NOMO-1 treated with DMSO at 0.1 percent for 48 hours (cell line): ENCODE measurements at regions not wholly inside any gene's neighbourhood (a gene's known extent, or its start where the extent isn't known, plus 50 kb on each side); places are given as distances from the start of the nearest gene placed in this dataset.

ENCODE experiments used
- DNase-seq: peaks from one replicate; lab custom pipeline; 2025; ENCODE audit not compliant: unreplicated experiment; lab: John Stamatoyannopoulos, UW

GRCh38 chr12:124433147-124433874 lies 134.1 kb downstream of the NCOR2 start:
- no peak for DNase-seq

GRCh38 chr12:124432376-124432775 lies 135.0 kb downstream of the NCOR2 start:
- no peak for DNase-seq

GRCh38 chr12:124431971-124432370 lies 135.4 kb downstream of the NCOR2 start:
- DNase-seq = no peak

GRCh38 chr12:124430491-124430890 lies 135.6 kb downstream of the RFLNA start:
- no peak for DNase-seq

- no peak for DNase-seq
These were observed 134.6 kb downstream of the RFLNA start for GRCh38 chr12:124429535-124429934.

GRCh38 chr12:124428792-124429281 lies 133.9 kb downstream of the RFLNA start:
- DNase-seq = no peak

- no peak for DNase-seq
These were observed 133.4 kb downstream of the RFLNA start for GRCh38 chr12:124428136-124428791.

- DNase-seq = peak; percentile 83
These were observed 132.0 kb downstream of the RFLNA start for GRCh38 chr12:124426594-124427555.

GRCh38 chr12:124425667-124426066 lies 130.8 kb downstream of the RFLNA start:
- DNase-seq = no peak

GRCh38 chr12:124424516-124424905 lies 129.6 kb downstream of the RFLNA start:
- DNase-seq = no peak

GRCh38 chr12:124423761-124424515 lies 129.0 kb downstream of the RFLNA start:
- DNase-seq = no peak

GRCh38 chr12:124422570-124423523 lies 128.0 kb downstream of the RFLNA start:
- DNase-seq = no peak

DNA sequence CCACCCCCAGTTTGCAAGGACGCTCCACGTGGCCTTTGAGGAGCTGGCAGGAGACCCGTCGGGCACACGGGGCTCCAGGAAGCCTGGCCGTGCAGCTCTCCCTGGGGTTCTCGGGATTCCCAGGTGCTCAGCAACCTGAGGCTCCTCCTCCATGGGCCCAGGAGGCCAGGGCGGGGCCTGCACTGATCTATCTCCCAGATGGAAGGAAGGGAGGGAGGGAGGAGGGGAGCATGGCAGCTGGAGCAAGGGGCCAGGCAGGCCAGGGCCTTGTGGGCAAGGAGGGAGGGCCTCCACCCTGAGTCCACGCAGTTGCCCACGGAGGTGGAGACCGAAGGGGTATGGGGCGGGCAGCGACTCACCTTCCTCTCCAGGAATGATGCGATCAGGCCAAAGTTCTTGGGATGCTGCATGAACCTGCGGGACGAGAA lies 127.3 kb downstream of the RFLNA start:
- no peak for DNase-seq

GRCh38 chr12:124420996-124421674 lies 126.2 kb downstream of the RFLNA start:
- DNase-seq = no peak

GRCh38 chr12:124420041-124420995 lies 125.4 kb downstream of the RFLNA start:
- DNase-seq = no peak

- no peak for DNase-seq
These were observed 124.6 kb downstream of the RFLNA start for GRCh38 chr12:124419292-124420040.

GRCh38 chr12:124418791-124419190 lies 123.9 kb downstream of the RFLNA start:
- DNase-seq = no peak
